Muscle of leg (tissue), 3 donors: ENCODE measurements at regions not wholly inside any gene's neighbourhood (a gene's known extent, or its start where the extent isn't known, plus 50 kb on each side); places are given as distances from the start of the nearest gene placed in this dataset.

Source experiments
- DNase-seq: peaks from one replicate; pipeline ENCODE4 v3.0.0; 2013
- H3K27ac ChIP-seq: one replicate; pipeline ENCODE4 v1.5.1; 2013; ENCODE audit warnings: mild to moderate bottlenecking, low read length, control low read depth
- H3K27me3 ChIP-seq: one replicate; pipeline ENCODE4 v1.6.1; 2013; ENCODE audit warnings: low read length; ENCODE audit not compliant: control insufficient read depth, insufficient read depth
- H3K36me3 ChIP-seq: one replicate; pipeline ENCODE4 v1.6.1; 2013; ENCODE audit warnings: low read length; ENCODE audit not compliant: control insufficient read depth, insufficient read depth
- H3K4me1 ChIP-seq: one replicate; pipeline ENCODE4 v1.6.1; 2013; ENCODE audit warnings: low read length; ENCODE audit not compliant: control insufficient read depth, insufficient read depth
- H3K4me3 ChIP-seq: one replicate; pipeline ENCODE4 v1.5.1; 2013; ENCODE audit warnings: low read length, control low read depth
- H3K9me3 ChIP-seq: replicated peaks from 2 replicates; pipeline ENCODE4 v1.6.1; 2013; ENCODE audit warnings: low read depth, low read length; ENCODE audit not compliant: control insufficient read depth
- WGBS: methylation state at CpG from one replicate; pipeline ENCODE4 v1.1.5; 2013; ENCODE audit warnings: missing lambda C conversion rate; ENCODE audit not compliant: insufficient coverage; 5-methylcytosine and 5-hydroxymethylcytosine counted together

- H3K27me3 ChIP-seq = no peaks in the 10 kb centered on the region
- 89% methylated on average over 1 of the region's 5 CpGs for WGBS
- no peak overlapping the region for H3K27ac ChIP-seq
- H3K36me3 ChIP-seq = no peaks in the 10 kb centered on the region
- no peak overlapping the region for H3K4me3 ChIP-seq
- H3K4me1 ChIP-seq = no peaks in the 10 kb centered on the region
- no peak for DNase-seq
- H3K9me3 ChIP-seq = peaks cover 12% of the 10 kb centered on the region
Measured at GRCh38 chr10:31173752-31174151, 142.1 kb upstream of the ZNF438 start.

- Histone ChIP-seq H3K27ac (no peak overlapping the region), H3K36me3 (no peaks in the 10 kb centered on the region), H3K4me3 (no peak overlapping the region), H3K4me1 (no peaks in the 10 kb centered on the region), H3K27me3 (no peaks in the 10 kb centered on the region), H3K9me3 (peaks cover 6% of the 10 kb centered on the region)
- WGBS = no CpG with 5 or more reads among the region's 5 CpGs
- DNase-seq = peak; percentile 52
Measured at GRCh38 chr10:31179091-31179680, 139.8 kb upstream of the ZEB1 start.

- Histone ChIP-seq H3K36me3 (no peaks in the 10 kb centered on the region), H3K4me1 (peaks cover 11% of the 10 kb centered on the region), H3K9me3 (no peaks in the 10 kb centered on the region), H3K27me3 (no peaks in the 10 kb centered on the region), H3K27ac (peak overlapping the region; percentile 73), H3K4me3 (no peak overlapping the region)
- 44% methylated on average over 4 of the region's 7 CpGs for WGBS
- peak; percentile 67 for DNase-seq
Measured at GRCh38 chr10:31186225-31187000, 132.6 kb upstream of the ZEB1 start.

- H3K4me1 ChIP-seq = peaks cover 11% of the 10 kb centered on the region
- H3K9me3 ChIP-seq = no peaks in the 10 kb centered on the region
- no peak overlapping the region for H3K4me3 ChIP-seq
- peak overlapping the region; percentile 22 for H3K27ac ChIP-seq
- no peak for DNase-seq
- WGBS = no CpG with 5 or more reads among the region's 2 CpGs
- no peaks in the 10 kb centered on the region for H3K36me3 ChIP-seq
- H3K27me3 ChIP-seq = no peaks in the 10 kb centered on the region
Measured at GRCh38 chr10:31187182-31187581, 131.8 kb upstream of the ZEB1 start.

- no peaks in the 10 kb centered on the region for H3K27me3 ChIP-seq
- H3K9me3 ChIP-seq = no peaks in the 10 kb centered on the region
- no peak overlapping the region for H3K4me3 ChIP-seq
- peaks cover 11% of the 10 kb centered on the region for H3K4me1 ChIP-seq
- WGBS = 63% methylated on average over 3 of the region's 14 CpGs
- DNase-seq = peak; percentile 46
- no peaks in the 10 kb centered on the region for H3K36me3 ChIP-seq
- peak overlapping the region; percentile 9 for H3K27ac ChIP-seq
Measured at GRCh38 chr10:31187607-31188210, 131.3 kb upstream of the ZEB1 start.

GRCh38 chr10:31188792-31189406, 130.1 kb upstream of the ZEB1 start:
- Histone ChIP-seq H3K27ac (no peak overlapping the region), H3K4me1 (peaks cover 11% of the 10 kb centered on the region), H3K9me3 (no peaks in the 10 kb centered on the region), H3K27me3 (no peaks in the 10 kb centered on the region), H3K36me3 (no peaks in the 10 kb centered on the region), H3K4me3 (no peak overlapping the region)
- DNase-seq = no peak
- 100% methylated on average over 3 of the region's 4 CpGs for WGBS

- Histone ChIP-seq H3K27me3 (no peaks in the 10 kb centered on the region), H3K4me1 (peaks cover 11% of the 10 kb centered on the region), H3K27ac (no peak overlapping the region), H3K9me3 (no peaks in the 10 kb centered on the region), H3K36me3 (no peaks in the 10 kb centered on the region), H3K4me3 (no peak overlapping the region)
- DNase-seq = no peak
- no CpG with 5 or more reads among the region's 2 CpGs for WGBS
Measured at GRCh38 chr10:31190488-31190887, 128.5 kb upstream of the ZEB1 start.

GRCh38 chr10:31192475-31192874, 126.5 kb upstream of the ZEB1 start:
- H3K4me1 ChIP-seq = no peaks in the 10 kb centered on the region
- no peak for DNase-seq
- 100% methylated on average over 3 of the region's 6 CpGs for WGBS
- H3K36me3 ChIP-seq = no peaks in the 10 kb centered on the region
- H3K4me3 ChIP-seq = no peak overlapping the region
- H3K27me3 ChIP-seq = no peaks in the 10 kb centered on the region
- no peak overlapping the region for H3K27ac ChIP-seq
- no peaks in the 10 kb centered on the region for H3K9me3 ChIP-seq

GRCh38 chr10:31194986-31195385, 124.0 kb upstream of the ZEB1 start:
- WGBS = no CpG with 5 or more reads among the region's 4 CpGs
- H3K27ac ChIP-seq = no peak overlapping the region
- H3K4me1 ChIP-seq = no peaks in the 10 kb centered on the region
- no peaks in the 10 kb centered on the region for H3K9me3 ChIP-seq
- no peaks in the 10 kb centered on the region for H3K27me3 ChIP-seq
- no peak overlapping the region for H3K4me3 ChIP-seq
- H3K36me3 ChIP-seq = no peaks in the 10 kb centered on the region
- DNase-seq = no peak

- H3K9me3 ChIP-seq = no peaks in the 10 kb centered on the region
- WGBS = 33% methylated on average over 1 of the region's 5 CpGs
- DNase-seq = peak; percentile 32
- H3K27me3 ChIP-seq = no peaks in the 10 kb centered on the region
- H3K4me1 ChIP-seq = no peaks in the 10 kb centered on the region
- H3K4me3 ChIP-seq = no peak overlapping the region
- no peak overlapping the region for H3K27ac ChIP-seq
- H3K36me3 ChIP-seq = no peaks in the 10 kb centered on the region
Measured at GRCh38 chr10:31197886-31198285, 121.1 kb upstream of the ZEB1 start.
